Neural crest cell (in vitro differentiated cells): ENCODE measurements at regions not wholly inside any gene's neighbourhood (a gene's known extent, or its start where the extent isn't known, plus 50 kb on each side); places are given as distances from the start of the nearest gene placed in this dataset.
A peak's percentile ranks its signal among the peaks of the same experiment; 100 is the strongest.

Experiments used
- DNase-seq: peaks from one replicate; pipeline ENCODE4 v3.0.0; 2021; ENCODE audit warnings: low read depth, mixed read lengths, low spot score
- H3K27ac Mint-ChIP-seq: one replicate; pipeline ENCODE4 v1.8.0; 2021; ENCODE audit warnings: mild to moderate bottlenecking, mixed read lengths; ENCODE audit not compliant: unreplicated experiment
- H3K27me3 Mint-ChIP-seq: 2 replicates; pipeline ENCODE4 v1.8.0; 2021; ENCODE audit warnings: low read depth, mild to moderate bottlenecking, mixed read lengths
- H3K36me3 Mint-ChIP-seq: 2 replicates; pipeline ENCODE4 v1.8.0; 2021; ENCODE audit warnings: low read depth, mild to moderate bottlenecking, mixed read lengths
- H3K4me1 Mint-ChIP-seq: 2 replicates; pipeline ENCODE4 v1.8.0; 2021; ENCODE audit warnings: mixed read lengths
- H3K4me3 Mint-ChIP-seq: one replicate; pipeline ENCODE4 v1.8.0; 2021; ENCODE audit warnings: mild to moderate bottlenecking, mixed read lengths
- H3K9me3 Mint-ChIP-seq: 2 replicates; pipeline ENCODE4 v1.8.0; 2021; ENCODE audit warnings: mixed read lengths
- CTCF ChIP-seq: fragments of 200-600 bp; sonication (generic); conservative IDR thresholded peaks from 2 replicates; pipeline ENCODE4 v1.5.0; 2021; ENCODE audit warnings: antibody characterized with exemption, mild to moderate bottlenecking

- no peak overlapping the region for H3K4me3 Mint-ChIP-seq
- no peaks in the 10 kb centered on the region for H3K27me3 Mint-ChIP-seq
- H3K4me1 Mint-ChIP-seq = no peaks in the 10 kb centered on the region
- no peaks in the 10 kb centered on the region for H3K9me3 Mint-ChIP-seq
- DNase-seq = no peak
- TF ChIP-seq CTCF = no peak
- no peak overlapping the region for H3K27ac Mint-ChIP-seq
- no peaks in the 10 kb centered on the region for H3K36me3 Mint-ChIP-seq
These were observed 535.9 kb downstream of the TFEC start for GRCh38 chr7:115494529-115495147.

- Mint-ChIP-seq H3K4me1 (no peaks in the 10 kb centered on the region), H3K4me3 (no peak overlapping the region), H3K36me3 (no peaks in the 10 kb centered on the region), H3K9me3 (no peaks in the 10 kb centered on the region), H3K27me3 (no peaks in the 10 kb centered on the region), H3K27ac (no peak overlapping the region)
- TF ChIP-seq CTCF = no peak
- no peak for DNase-seq
These were observed 537.2 kb downstream of the TFEC start for GRCh38 chr7:115493381-115493780.

GRCh38 chr7:115491744-115492380 lies 538.7 kb downstream of the TFEC start:
- DNase-seq = no peak
- H3K4me3 Mint-ChIP-seq = no peak overlapping the region
- H3K4me1 Mint-ChIP-seq = no peaks in the 10 kb centered on the region
- no peaks in the 10 kb centered on the region for H3K27me3 Mint-ChIP-seq
- no peaks in the 10 kb centered on the region for H3K9me3 Mint-ChIP-seq
- TF ChIP-seq CTCF = no peak
- H3K27ac Mint-ChIP-seq = no peak overlapping the region
- H3K36me3 Mint-ChIP-seq = no peaks in the 10 kb centered on the region

DNA sequence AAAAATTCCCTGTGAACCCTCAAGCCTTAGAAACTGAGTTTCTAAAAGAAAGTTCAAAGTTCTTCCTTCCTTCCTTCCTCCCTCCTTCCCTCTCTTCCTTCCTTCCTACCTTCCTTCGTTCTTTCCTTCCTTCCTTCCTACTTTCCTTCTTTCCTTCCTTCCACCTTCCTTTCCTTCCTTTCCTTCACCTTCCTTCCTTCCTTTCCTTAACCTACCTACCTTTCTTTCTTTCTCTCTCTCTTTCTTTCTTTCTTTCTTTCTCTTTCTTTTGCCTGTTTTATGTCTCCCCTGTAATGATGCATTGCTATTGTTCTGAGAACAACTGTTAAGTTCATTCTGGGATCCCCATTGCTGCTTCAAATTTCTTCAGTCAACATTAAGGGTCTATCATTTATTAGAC lies 551.1 kb downstream of the TFEC start:
- Mint-ChIP-seq H3K9me3 (no peaks in the 10 kb centered on the region), H3K4me3 (peak overlapping the region; percentile 4), H3K4me1 (peaks cover 19% of the 10 kb centered on the region), H3K27me3 (peaks cover 41% of the 10 kb centered on the region), H3K36me3 (no peaks in the 10 kb centered on the region), H3K27ac (no peak overlapping the region)
- no peak for DNase-seq
- TF ChIP-seq CTCF = no peak

DNA sequence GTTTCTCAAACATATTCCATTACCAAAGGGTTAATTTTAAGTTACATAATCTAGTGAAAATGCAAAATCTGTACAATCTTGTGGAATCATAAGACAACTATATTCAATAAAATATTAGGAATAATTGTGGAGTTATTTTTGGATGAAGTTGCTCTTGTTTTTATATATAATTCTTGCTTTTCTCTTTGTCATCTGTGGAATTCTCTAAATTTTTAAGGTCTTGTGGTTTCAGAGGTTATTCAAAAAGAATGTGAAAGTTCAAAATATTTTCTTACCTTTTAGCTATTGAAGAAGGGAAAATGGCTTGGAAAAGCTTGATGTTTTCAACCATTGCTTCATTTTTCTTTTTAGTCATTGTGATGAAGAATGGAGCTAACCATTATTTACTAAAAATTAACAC lies 552.1 kb downstream of the TFEC start:
- Mint-ChIP-seq H3K4me1 (peaks cover 19% of the 10 kb centered on the region), H3K4me3 (no peak overlapping the region), H3K27ac (no peak overlapping the region), H3K36me3 (no peaks in the 10 kb centered on the region), H3K9me3 (no peaks in the 10 kb centered on the region), H3K27me3 (peaks cover 41% of the 10 kb centered on the region)
- DNase-seq = no peak
- TF ChIP-seq CTCF = no peak
